HL-60 (cell line): ENCODE measurements at regions not wholly inside any gene's neighbourhood (a gene's known extent, or its start where the extent isn't known, plus 50 kb on each side); places are given as distances from the start of the nearest gene placed in this dataset.

Experiments
- DNase-seq, 2 experiments: peaks; one replicate each; pipeline ENCODE4 v3.0.0-alpha.2; 2010 to 2020; ENCODE audit warnings: low read depth in 1 of 2, low spot score in 1 of 2
- H3K27ac ChIP-seq: fragments of 250-450 bp; sonication (Bioruptor Pico); replicated peaks from 2 replicates; pipeline ENCODE4 v1.5.1; 2020; ENCODE audit warnings: mild to moderate bottlenecking, moderate library complexity
- H3K27me3 ChIP-seq: fragments of 250-450 bp; sonication (Bioruptor Pico); 2 replicates; pipeline ENCODE4 v1.5.1; 2021; ENCODE audit warnings: mild to moderate bottlenecking, moderate library complexity; ENCODE audit not compliant: insufficient read depth, poor library complexity, severe bottlenecking
- H3K4me3 ChIP-seq: replicated peaks from 2 replicates; pipeline ENCODE4 v1.5.1; 2011; ENCODE audit warnings: mild to moderate bottlenecking, control low read depth, low read length; ENCODE audit not compliant: insufficient read depth
- CTCF ChIP-seq: IDR thresholded peaks from one replicate; pipeline ENCODE4 v1.5.1; 2011; ENCODE audit warnings: low read length, control low read depth, inconsistent platforms; ENCODE audit not compliant: insufficient read depth
- GABPA ChIP-seq: IDR thresholded peaks from 2 replicates; pipeline ENCODE4 v1.6.1; 2012; ENCODE audit warnings: low read depth
- POLR2AphosphoS5 ChIP-seq: IDR thresholded peaks from 2 replicates; pipeline ENCODE4 v1.6.1; 2012; ENCODE audit warnings: low read depth
- REST ChIP-seq: IDR thresholded peaks from 2 replicates; pipeline ENCODE4 v1.6.1; 2012; ENCODE audit warnings: low read depth; ENCODE audit not compliant: insufficient replicate concordance
- SPI1 ChIP-seq: IDR thresholded peaks from 2 replicates; pipeline ENCODE4 v1.6.1; 2012; ENCODE audit warnings: low read depth, mild to moderate bottlenecking, borderline replicate concordance

DNA sequence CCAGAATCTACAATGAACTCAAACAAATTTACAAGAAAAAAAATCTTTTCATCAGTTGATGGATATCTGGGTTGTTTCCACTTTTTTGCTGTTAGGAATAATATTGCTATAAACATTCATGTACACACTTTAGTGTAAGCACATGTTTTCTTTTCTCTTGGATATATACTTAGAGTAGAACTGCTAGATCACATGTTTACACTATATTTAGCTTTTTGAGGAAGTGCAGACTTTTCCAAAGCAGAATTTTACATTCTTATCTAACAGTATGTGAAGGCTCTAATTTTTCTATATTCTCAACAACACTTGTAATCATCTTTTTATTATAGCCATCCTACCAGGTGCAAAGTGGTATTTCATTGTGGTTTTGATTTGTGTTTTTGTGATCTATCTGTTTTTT lies 103.6 kb upstream of the RMP24 start:
- peaks cover 3% of the 10 kb centered on the region for H3K27me3 ChIP-seq
- TF ChIP-seq GABPA (no peak), SPI1 (peak; percentile 95)
- no peak overlapping the region for H3K27ac ChIP-seq
- no peak for DNase-seq
- no peak overlapping the region for H3K4me3 ChIP-seq

GRCh38 chr18:35871337-35871736 lies 101.1 kb upstream of the RMP24 start:
- DNase-seq: no peak
- TF ChIP-seq REST (no peak), GABPA (no peak), SPI1 (no peak), CTCF (no peak), POLR2AphosphoS5 (no peak)
- H3K4me3 ChIP-seq: no peak overlapping the region
- H3K27me3 ChIP-seq: peaks cover 3% of the 10 kb centered on the region
- no peak overlapping the region for H3K27ac ChIP-seq

- DNase-seq: no peak
- H3K27ac ChIP-seq: no peak overlapping the region
- H3K27me3 ChIP-seq: peaks cover 3% of the 10 kb centered on the region
- TF ChIP-seq POLR2AphosphoS5 (no peak), SPI1 (no peak), REST (no peak), CTCF (no peak), GABPA (no peak)
- H3K4me3 ChIP-seq: no peak overlapping the region
These were observed 96.9 kb upstream of the RMP24 start for GRCh38 chr18:35875566-35875965.

- no peak for DNase-seq
- Histone ChIP-seq H3K4me3 (no peak overlapping the region), H3K27ac (no peak overlapping the region), H3K27me3 (peaks cover 3% of the 10 kb centered on the region)
- TF ChIP-seq REST (no peak), SPI1 (no peak), POLR2AphosphoS5 (no peak), CTCF (no peak), GABPA (no peak)
These were observed 96.2 kb upstream of the RMP24 start for GRCh38 chr18:35876243-35876642.
